HG03469 (cell line): ENCODE measurements at regions not wholly inside any gene's neighbourhood (a gene's known extent, or its start where the extent isn't known, plus 50 kb on each side); places are given as distances from the start of the nearest gene placed in this dataset.

Experiments used
- ATAC-seq: cut with Tn5 transposase; IDR thresholded peaks from one replicate; pipeline ENCODE4 v1.9.1; 2021; ENCODE audit warnings: mild to moderate bottlenecking, moderate library complexity, moderate number of reproducible peaks; ENCODE audit not compliant: unreplicated experiment

DNA sequence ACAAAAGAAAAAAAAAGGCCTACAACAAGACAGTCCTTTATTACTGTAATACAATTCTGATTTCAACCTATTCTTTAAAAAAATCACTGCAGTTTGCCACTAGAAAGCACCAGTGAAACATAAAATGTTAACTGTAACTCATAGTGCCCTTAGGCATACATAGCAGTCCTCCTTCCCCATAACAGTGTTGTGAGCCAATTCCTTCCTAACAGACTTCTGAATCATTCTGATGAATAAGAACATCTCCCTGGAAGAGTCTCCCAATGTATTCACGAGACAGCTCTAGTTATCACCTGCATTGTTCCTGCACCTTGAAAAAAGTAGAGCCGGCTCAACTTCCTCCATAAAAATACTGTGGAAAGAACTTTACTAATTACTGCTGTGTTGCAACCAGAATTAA, 213.6 kb upstream of the FSCB start:
- no peak for ATAC-seq

- ATAC-seq, result no peak
These were observed 205.1 kb upstream of the FSCB start for GRCh38 chr14:44712024-44712815.

DNA sequence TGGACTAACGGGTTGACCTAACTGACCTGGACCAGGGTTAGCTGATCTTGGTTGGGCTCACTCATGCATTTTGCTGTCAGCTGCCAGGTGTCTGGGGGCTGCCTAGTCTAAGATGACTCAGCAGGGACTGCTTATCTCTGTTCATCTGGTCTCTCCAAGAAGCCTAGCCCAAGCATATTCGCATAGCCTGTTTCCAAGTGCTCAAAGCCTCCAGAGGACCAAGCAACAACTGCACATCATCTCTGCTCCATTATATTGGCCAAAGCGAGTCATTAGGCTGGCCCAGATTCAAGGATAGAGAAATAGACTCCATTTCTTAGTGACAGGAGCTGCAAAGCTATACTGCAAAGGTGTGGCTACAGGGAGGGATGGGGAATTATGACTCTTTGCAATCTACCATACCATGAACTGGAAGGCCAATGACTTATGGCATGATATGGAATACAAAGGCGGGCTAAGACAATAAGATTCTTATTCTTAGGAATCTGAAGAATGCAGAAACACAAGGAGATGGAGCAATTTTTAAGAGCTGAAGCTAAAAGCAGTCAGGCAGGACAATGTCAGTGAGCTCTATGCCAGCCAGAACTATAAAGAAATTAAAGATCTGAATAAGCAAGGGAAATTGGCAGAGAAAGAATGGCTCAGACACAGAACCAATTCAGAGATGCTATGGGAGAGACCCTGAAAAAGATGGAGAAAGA, 194.6 kb upstream of the FSCB start:
- no peak for ATAC-seq

- no peak for ATAC-seq
These were observed 193.6 kb upstream of the FSCB start for GRCh38 chr14:44700694-44701093.

GRCh38 chr14:44700184-44700583, 193.1 kb upstream of the FSCB start:
- no peak for ATAC-seq

DNA sequence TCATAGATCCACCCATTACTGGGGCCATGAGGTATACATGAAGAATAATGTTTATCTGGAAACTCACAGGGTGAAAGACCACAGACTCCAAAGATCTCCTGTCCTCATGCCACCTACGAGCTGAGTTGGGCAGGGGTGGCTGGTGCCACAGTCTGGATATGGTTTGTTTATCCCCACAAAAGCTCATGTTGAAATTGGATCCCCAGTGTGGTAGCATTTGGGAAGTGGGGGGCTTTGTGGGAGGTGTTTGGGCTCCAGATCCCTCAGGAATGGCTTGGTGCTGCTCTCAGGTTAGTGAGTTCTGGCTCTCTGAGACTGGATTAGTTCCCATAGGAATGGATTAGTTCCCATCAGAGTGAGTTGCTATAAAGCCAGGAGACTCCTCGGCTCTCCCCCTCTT, 192.3 kb upstream of the FSCB start:
- no peak for ATAC-seq

DNA sequence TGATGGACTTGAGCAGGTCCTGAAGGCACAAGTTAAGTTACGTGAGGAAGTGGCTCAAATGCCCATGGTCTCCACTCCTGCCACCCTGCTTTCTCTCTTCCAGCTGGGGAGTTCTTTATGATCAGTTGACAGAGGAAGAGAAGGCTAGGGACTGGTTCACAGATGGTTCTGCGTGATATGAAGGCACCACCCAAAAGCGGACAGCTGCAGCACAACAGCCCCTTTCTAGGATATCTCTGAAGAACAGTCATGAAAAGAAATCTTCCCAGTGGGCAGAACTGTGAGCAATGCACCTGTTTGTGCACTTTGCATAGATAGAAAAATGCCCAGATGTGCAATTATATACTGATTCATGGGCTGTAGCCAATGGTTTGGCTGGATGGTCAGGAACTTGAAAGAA, 162.4 kb upstream of the FSCB start:
- no peak for ATAC-seq

- no peak for ATAC-seq
These were observed 156.1 kb upstream of the FSCB start for GRCh38 chr14:44663136-44663535.

DNA sequence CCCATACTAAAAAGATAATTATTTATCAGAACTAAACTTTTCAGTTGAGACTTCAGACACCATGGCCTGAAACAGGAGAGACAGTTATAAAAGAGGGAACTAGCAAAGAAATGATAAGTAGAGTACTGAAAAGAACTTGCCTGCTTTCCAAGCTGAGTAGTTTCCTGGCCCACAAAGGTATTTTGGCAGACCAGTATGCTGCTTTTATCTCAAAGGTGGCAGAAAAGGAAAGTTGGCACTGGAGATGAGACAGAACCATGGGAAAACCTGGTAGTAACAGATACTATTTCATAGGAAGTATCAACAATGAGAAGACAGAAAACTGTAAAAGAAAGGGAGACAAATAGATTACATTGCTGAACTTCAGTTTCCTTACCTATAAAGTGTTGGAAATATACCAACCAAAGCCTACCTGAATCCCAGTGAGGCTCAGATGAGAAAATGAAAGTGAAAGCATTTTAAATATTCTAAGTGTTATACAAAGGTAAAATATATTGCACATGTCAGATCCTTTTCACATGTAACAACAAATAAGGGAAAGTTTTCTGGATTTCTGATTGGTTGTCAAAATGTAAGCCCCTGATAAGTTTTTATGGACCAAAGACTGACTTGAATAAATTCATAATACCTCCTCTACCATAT, 155.3 kb upstream of the FSCB start:
- no peak for ATAC-seq

DNA sequence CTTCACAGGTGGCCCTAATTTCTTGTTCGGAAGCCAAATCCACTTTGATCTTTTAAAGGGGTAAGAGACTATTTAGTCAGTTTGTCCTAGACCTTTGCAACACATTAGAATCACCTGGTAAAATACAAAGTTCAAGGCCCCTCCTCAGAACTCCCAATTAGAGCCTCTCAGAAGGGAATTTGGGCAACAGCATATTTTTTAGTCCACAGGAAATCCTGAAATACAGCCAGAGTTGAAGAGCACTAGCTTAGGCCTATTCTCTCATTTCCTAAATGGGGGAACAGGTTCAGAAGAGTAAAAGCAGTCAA, 151.3 kb upstream of the FSCB start:
- no peak for ATAC-seq

GRCh38 chr14:44657696-44658388, 150.8 kb upstream of the FSCB start:
- ATAC-seq, result no peak

DNA sequence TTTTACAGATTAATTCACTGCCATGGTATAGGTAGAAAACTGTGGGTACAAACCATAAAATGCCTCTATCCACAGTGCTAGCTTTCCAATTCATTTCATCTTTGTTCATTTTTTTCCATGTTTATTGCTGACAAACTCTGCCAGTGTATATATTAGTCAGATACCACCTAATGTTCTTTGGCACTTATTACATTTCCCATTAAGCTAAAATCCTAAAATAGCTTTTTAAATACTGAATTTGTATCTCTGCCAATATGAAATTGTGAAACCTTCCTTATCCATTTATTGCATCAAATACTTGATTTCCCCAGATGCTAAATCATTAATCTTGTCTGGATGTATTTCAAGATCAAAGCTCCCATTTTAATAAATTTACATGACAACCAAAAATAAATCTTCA, 150.1 kb upstream of the FSCB start:
- no peak for ATAC-seq

- no peak for ATAC-seq
These were observed 147.5 kb upstream of the FSCB start for GRCh38 chr14:44654591-44654990.

DNA sequence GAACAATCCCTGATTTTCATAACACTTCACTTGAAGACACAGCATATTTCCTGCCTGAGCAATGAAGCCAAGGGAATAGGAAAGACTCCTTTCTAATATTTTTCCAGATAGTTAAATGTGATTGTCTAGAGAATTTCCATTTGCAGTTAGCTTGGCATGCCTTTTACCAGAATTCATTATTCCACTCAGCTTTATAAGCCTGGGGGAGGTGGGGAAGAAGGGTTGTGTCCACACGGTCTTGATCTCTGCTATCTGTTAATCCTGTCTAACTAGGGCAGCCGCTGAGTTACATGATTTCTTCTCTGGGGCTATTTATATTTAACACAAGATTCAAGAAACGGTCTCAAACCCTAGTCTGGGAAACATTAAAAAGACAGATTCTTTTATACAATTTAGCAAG, 146.6 kb upstream of the FSCB start:
- no peak for ATAC-seq

DNA sequence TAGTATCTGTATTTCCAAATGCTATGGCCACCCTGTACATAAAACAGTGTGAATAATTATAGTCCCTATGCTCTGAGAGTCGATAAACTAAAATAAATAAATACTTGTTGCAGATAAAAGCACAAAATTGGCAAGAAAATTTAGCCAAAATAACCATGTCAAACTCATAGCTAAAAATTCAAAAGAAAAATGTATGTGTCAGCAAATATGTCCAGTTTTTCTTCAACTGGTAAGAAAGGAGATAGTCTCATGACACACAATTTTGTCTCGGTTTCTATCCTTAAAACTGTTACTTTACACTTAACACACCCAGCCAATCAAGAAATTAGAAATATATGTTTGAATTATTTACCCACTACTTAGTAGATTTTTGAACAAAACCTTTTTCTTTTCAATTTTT, 145.6 kb upstream of the FSCB start:
- no peak for ATAC-seq

GRCh38 chr14:44649061-44649460, 142.0 kb upstream of the FSCB start:
- no peak for ATAC-seq

DNA sequence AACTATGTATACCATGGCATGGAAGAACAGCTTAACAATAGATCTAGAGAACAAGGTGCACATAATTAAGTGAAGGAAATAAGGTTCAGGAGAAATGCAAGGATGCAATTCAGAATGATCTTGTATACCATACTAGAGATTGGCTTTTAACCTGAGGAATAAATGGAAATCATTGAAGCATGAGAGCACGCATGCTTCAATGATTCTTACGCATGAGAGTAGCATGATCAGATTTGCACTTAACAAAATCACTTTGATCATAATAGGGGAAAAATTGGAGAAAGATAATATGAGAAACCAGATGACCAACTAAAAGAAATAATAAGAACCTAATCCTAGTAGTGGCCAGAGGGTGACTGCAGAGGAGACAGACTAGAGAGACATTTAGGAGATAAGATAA, 133.3 kb upstream of the FSCB start:
- no peak for ATAC-seq

- ATAC-seq, result no peak
These were observed 132.8 kb upstream of the FSCB start for GRCh38 chr14:44639781-44640385.

GRCh38 chr14:44634692-44635091, 127.6 kb upstream of the FSCB start:
- no peak for ATAC-seq

DNA sequence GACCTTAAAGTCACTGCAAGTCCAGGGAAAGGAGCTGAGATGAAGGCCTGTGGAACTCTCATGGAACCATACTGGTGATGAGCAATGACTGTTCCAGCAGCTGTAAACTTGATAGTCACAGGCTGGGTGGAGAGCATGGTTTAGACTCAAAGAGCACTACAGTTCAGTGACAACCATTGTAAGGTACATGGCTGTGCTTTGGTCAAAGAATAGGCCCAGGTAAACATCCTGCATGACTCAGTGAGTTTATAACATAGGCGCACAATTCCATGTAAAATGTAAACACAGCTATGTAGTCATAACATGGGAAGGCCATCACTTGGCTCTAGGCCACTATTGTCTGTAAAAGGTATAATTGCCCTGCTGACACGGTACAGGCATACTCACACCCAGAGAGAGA, 119.3 kb upstream of the FSCB start:
- no peak for ATAC-seq

DNA sequence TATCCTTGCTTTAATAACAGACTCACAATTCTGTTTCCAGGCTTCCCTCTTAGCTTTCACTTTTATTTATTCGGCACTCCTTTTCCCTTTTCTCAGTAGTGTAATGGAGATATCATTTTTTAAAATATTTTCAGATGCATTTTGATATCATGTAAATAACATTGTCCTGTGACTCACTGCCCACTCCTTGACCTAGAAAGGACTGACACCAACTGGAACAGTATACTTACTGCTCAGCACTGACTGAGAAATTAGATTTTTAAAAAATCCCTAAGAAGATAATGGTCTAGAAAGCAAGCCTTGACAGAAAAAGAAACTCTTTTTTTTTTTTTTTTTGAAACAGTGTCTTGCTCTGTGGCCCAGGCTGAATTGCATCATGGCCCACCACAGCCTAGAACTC, 118.0 kb upstream of the FSCB start:
- no peak for ATAC-seq
